ENCODE measurements at regions not wholly inside any gene's neighbourhood (a gene's known extent, or its start where the extent isn't known, plus 50 kb on each side); places are given as distances from the start of the nearest gene placed in this dataset.

GRCh38 chr22:27615408-27615807 lies 186.1 kb downstream of the MN1 start:
- peaks cover 3% of the 10 kb centered on the region for H3K4me1 Mint-ChIP-seq
- no peak overlapping the region for H3K4me3 Mint-ChIP-seq
- Histone ChIP-seq H3K4me2 (replicated peaks; ENCODE audit: low read depth, low read length, poor library complexity, severe bottlenecking) (no peak overlapping the region), H3K9ac (ENCODE audit: low read length) (no peak overlapping the region), H2AFZ (ENCODE audit: insufficient read depth, low read depth, low read length, poor library complexity, severe bottlenecking) (no peak overlapping the region), H3K4me3 (ENCODE audit: control extremely low read depth in 1 of 5, extremely low read depth in 1 of 5, insufficient read depth in 1 of 5, low read depth in 2 of 5, low read length in 4 of 5) (no peak overlapping the region), H3K27ac (ENCODE audit: low read length in 2 of 2) (no peak overlapping the region), H3K9me3 (ENCODE audit: control extremely low read depth in 1 of 3, control insufficient read depth in 2 of 3, insufficient read depth in 1 of 3, low read length in 2 of 3) (peaks cover 0 to 8% (median 0%) of the 10 kb centered on the region in 3 donors), H3K27me3 (replicated peaks in 1 of 4; ENCODE audit: control extremely low read depth in 1 of 4, control insufficient read depth in 3 of 4, insufficient read depth in 4 of 4, low read length in 3 of 4) (peaks cover 0 to 8% (median 0%) of the 10 kb centered on the region in 4 experiments), H3K36me3 (replicated peaks in 1 of 2; ENCODE audit: control extremely low read depth in 1 of 2, control insufficient read depth in 1 of 2, extremely low read depth in 1 of 2, insufficient read depth in 2 of 2, low read length in 1 of 2) (no peaks in the 10 kb centered on the region), H3K4me1 (ENCODE audit: control insufficient read depth in 2 of 2, insufficient read depth in 2 of 2, low read length in 2 of 2) (no peaks in the 10 kb centered on the region), H3K79me2 (ENCODE audit: control insufficient read depth, insufficient read depth, low read length) (no peaks in the 10 kb centered on the region), H4K20me1 (ENCODE audit: control insufficient read depth, insufficient read depth, low read length, poor library complexity, severe bottlenecking) (no peaks in the 10 kb centered on the region)
- intact Hi-C loops (cut with micrococcal nuclease), result no loop called here
- no peak overlapping the region for H3K27ac Mint-ChIP-seq
- no peak for TF ChIP-seq EZH2 (IDR thresholded peaks at IDR 0.05; ENCODE audit: borderline replicate concordance, insufficient read depth, low read depth, low read length, poor library complexity, severe bottlenecking)
- TF ChIP-seq, protein P1, sequence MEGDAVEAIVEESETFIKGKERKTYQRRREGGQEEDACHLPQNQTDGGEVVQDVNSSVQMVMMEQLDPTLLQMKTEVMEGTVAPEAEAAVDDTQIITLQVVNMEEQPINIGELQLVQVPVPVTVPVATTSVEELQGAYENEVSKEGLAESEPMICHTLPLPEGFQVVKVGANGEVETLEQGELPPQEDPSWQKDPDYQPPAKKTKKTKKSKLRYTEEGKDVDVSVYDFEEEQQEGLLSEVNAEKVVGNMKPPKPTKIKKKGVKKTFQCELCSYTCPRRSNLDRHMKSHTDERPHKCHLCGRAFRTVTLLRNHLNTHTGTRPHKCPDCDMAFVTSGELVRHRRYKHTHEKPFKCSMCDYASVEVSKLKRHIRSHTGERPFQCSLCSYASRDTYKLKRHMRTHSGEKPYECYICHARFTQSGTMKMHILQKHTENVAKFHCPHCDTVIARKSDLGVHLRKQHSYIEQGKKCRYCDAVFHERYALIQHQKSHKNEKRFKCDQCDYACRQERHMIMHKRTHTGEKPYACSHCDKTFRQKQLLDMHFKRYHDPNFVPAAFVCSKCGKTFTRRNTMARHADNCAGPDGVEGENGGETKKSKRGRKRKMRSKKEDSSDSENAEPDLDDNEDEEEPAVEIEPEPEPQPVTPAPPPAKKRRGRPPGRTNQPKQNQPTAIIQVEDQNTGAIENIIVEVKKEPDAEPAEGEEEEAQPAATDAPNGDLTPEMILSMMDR (IDR thresholded peaks at IDR 0.05), result no peak
- ATAC-seq (ENCODE audit: low read depth) (no peak), DNase-seq (no peak)
- ChIA-PET POLR2A (no interaction called here), CTCF (no interaction called here)
- H3K9me3 Mint-ChIP-seq (ENCODE audit: insufficient read depth), result no peaks in the 10 kb centered on the region
- WGBS (ENCODE audit: insufficient coverage), result 83% methylated on average over 9 of the region's 12 CpGs
- peaks cover 32% of the 10 kb centered on the region for H3K27me3 Mint-ChIP-seq

DNA sequence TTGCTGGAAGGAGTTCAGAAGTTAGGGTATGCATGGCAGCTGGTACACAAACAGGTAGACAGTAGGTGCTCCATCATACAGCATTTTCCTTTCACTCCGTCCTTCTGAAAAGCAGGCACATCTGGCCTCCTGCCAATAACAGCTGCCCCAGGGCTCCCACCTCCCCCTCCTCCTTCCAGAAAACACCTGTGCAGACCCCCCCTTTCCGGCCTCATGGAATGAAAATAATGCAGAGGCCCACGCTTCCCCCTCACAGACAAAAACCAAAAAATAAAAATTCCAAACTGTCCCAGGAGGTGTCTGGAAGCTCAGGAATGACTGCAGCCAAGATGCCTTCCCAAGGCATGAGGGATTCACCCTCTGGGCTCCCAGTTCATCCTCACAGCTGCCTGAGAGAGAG lies 185.5 kb downstream of the MN1 start:
- ChIA-PET POLR2A (no interaction called here), CTCF (no interaction called here)
- H3K9me3 ChIP-seq (ENCODE audit: control extremely low read depth in 1 of 3, control insufficient read depth in 2 of 3, insufficient read depth in 1 of 3, low read length in 2 of 3), result peaks cover 0 to 6% (median 0%) of the 10 kb centered on the region in 3 donors
- H3K27ac Mint-ChIP-seq, result no peak overlapping the region
- no peaks in the 10 kb centered on the region for H3K36me3 ChIP-seq (replicated peaks in 1 of 2; ENCODE audit: control extremely low read depth in 1 of 2, control insufficient read depth in 1 of 2, extremely low read depth in 1 of 2, insufficient read depth in 2 of 2, low read length in 1 of 2)
- H3K9me3 Mint-ChIP-seq (ENCODE audit: insufficient read depth), result no peaks in the 10 kb centered on the region
- intact Hi-C loops (cut with micrococcal nuclease), result no loop called here
- no peak for ATAC-seq (ENCODE audit: low read depth)
- peaks cover 32% of the 10 kb centered on the region for H3K27me3 Mint-ChIP-seq
- no peak for DNase-seq
- no peak overlapping the region for H3K4me3 ChIP-seq (ENCODE audit: control extremely low read depth in 1 of 5, extremely low read depth in 1 of 5, insufficient read depth in 1 of 5, low read depth in 2 of 5, low read length in 4 of 5)
- H3K4me3 Mint-ChIP-seq, result no peak overlapping the region
- WGBS (ENCODE audit: insufficient coverage), result 82% methylated on average over 3 of the region's 3 CpGs
- no peak for TF ChIP-seq EZH2 (IDR thresholded peaks at IDR 0.05; ENCODE audit: borderline replicate concordance, insufficient read depth, low read depth, low read length, poor library complexity, severe bottlenecking)
- TF ChIP-seq, protein P1 (IDR thresholded peaks at IDR 0.05), result no peak
- H2AFZ ChIP-seq (ENCODE audit: insufficient read depth, low read depth, low read length, poor library complexity, severe bottlenecking), result no peak overlapping the region
- H3K79me2 ChIP-seq (ENCODE audit: control insufficient read depth, insufficient read depth, low read length), result no peaks in the 10 kb centered on the region
- H3K27ac ChIP-seq (ENCODE audit: low read length in 2 of 2), result no peak overlapping the region
- no peak overlapping the region for H3K9ac ChIP-seq (ENCODE audit: low read length)
- no peaks in the 10 kb centered on the region for H3K4me1 ChIP-seq (ENCODE audit: control insufficient read depth in 2 of 2, insufficient read depth in 2 of 2, low read length in 2 of 2)
- H3K4me1 Mint-ChIP-seq, result peaks cover 3% of the 10 kb centered on the region
- H3K4me2 ChIP-seq (replicated peaks; ENCODE audit: low read depth, low read length, poor library complexity, severe bottlenecking), result no peak overlapping the region
- H4K20me1 ChIP-seq (ENCODE audit: control insufficient read depth, insufficient read depth, low read length, poor library complexity, severe bottlenecking), result no peaks in the 10 kb centered on the region
- H3K27me3 ChIP-seq (replicated peaks in 1 of 4; ENCODE audit: control extremely low read depth in 1 of 4, control insufficient read depth in 3 of 4, insufficient read depth in 4 of 4, low read length in 3 of 4), result peaks cover 0 to 8% (median 0%) of the 10 kb centered on the region in 4 experiments
